ENCODE measurements at regions not wholly inside any gene's neighbourhood (a gene's known extent, or its start where the extent isn't known, plus 50 kb on each side); places are given as distances from the start of the nearest gene placed in this dataset.

- no peaks in the 10 kb centered on the region for H3K36me3 ChIP-seq (replicated peaks in 1 of 2; ENCODE audit: control insufficient read depth in 1 of 2, insufficient read depth in 2 of 2, low read length in 2 of 2)
- H2AFZ ChIP-seq (ENCODE audit: low read length): no peak overlapping the region
- ChIA-PET CTCF (ENCODE audit: low intra/inter-chr PET ratio, low total read pairs) (no interaction called here), POLR2A (no interaction called here)
- H3K9me3 ChIP-seq (ENCODE audit: low read length): no peaks in the 10 kb centered on the region
- no peaks in the 10 kb centered on the region for H4K20me1 ChIP-seq (ENCODE audit: insufficient read depth, low read length)
- ATAC-seq (no peak), DNase-seq (ENCODE audit: low spot score) (no peak), FAIRE-seq (no peak)
- no peak overlapping the region for H3K4me3 ChIP-seq (replicated peaks in 1 of 3; ENCODE audit: insufficient read depth in 1 of 3, low read depth in 2 of 3, low read length in 3 of 3)
- no peaks in the 10 kb centered on the region for H3K79me2 ChIP-seq (ENCODE audit: insufficient read depth, low read length)
- in situ Hi-C loops (cut with HindIII; ENCODE audit: extremely low pct_ligation_motif_present, low pct_unique_long_range_greater_than_20kb): no loop called here
- H3K27me3 ChIP-seq (ENCODE audit: control insufficient read depth in 1 of 2, insufficient read depth in 2 of 2, low read length in 2 of 2): no peaks in the 10 kb centered on the region
- no peak overlapping the region for H3K9ac ChIP-seq (ENCODE audit: insufficient read depth, low read depth, low read length)
- H3K4me2 ChIP-seq (ENCODE audit: low read depth, low read length): no peak overlapping the region
- H3K27ac ChIP-seq (ENCODE audit: extremely low read length, insufficient read depth, low read length): no peak overlapping the region
- no peaks in the 10 kb centered on the region for H3K4me1 ChIP-seq (ENCODE audit: insufficient read depth, low read length)
- TF ChIP-seq ZNF224 (CRISPR knock-in tag; IDR thresholded peaks at IDR 0.05): no peak
- TF ChIP-seq THAP9 (CRISPR knock-in tag; IDR thresholded peaks at IDR 0.05; ENCODE audit: borderline replicate concordance): no peak
- no peak for TF ChIP-seq POGZ (CRISPR knock-in tag; IDR thresholded peaks at IDR 0.05)
- no peak for TF ChIP-seq ZNF777 (CRISPR knock-in tag; IDR thresholded peaks at IDR 0.05)
- TF ChIP-seq ZNF180 (CRISPR knock-in tag; IDR thresholded peaks at IDR 0.05; ENCODE audit: borderline replicate concordance, low read depth): no peak
- no peak for TF ChIP-seq XBP1 (CRISPR knock-in tag; IDR thresholded peaks at IDR 0.05)
- TF ChIP-seq ARID5B (CRISPR knock-in tag; IDR thresholded peaks at IDR 0.05): no peak
- TF ChIP-seq HDAC2 (CRISPR knock-in tag; IDR thresholded peaks at IDR 0.05): no peak
- WGBS (ENCODE audit: low lambda C conversion rate): 4% methylated on average over 2 of the region's 2 CpGs
- BruUV-seq (replicated peaks): no TSS peak
- intact Hi-C loops (cut with micrococcal nuclease; ENCODE audit: unreplicated experiment): no loop called here
Measured at GRCh38 chr3:162799910-162800309, 1303.3 kb downstream of the OTOL1 start.

Data from HepG2 (cell line).